Adrenal gland (tissue), 9 donors: ENCODE measurements at regions not wholly inside any gene's neighbourhood (a gene's known extent, or its start where the extent isn't known, plus 50 kb on each side); places are given as distances from the start of the nearest gene placed in this dataset.
"Not testable (repeated sequence)": the region's sequence is repeated elsewhere in the genome, so short reads cannot be mapped to it uniquely, and the experiment has no call there.

ENCODE experiments used
- DNase-seq, 7 donors: peaks; one replicate each; pipeline ENCODE4 v3.0.0-alpha.2; 2019 to 2020
- H3K27ac ChIP-seq, 5 donors: fragments of 200-600 bp; sonication (generic) in 4 of 5; 1 replicate in 3 of 5; 2 replicates in 2 of 5; pipeline versions ENCODE4 v1.5.1 to v1.8.0; 2016 to 2020; ENCODE audit warnings: mild to moderate bottlenecking in 1 of 5
- H3K27me3 ChIP-seq: fragments of 200-600 bp; 2 replicates; pipeline ENCODE4 v1.8.0; 2021
- H3K36me3 ChIP-seq, 2 donors: fragments of 200-600 bp; replicated peaks in 1 of 2; 1 replicate in 1 of 2; 2 replicates in 1 of 2; pipeline versions ENCODE4 v1.5.1 to v1.8.0; 2018 to 2022
- H3K4me1 ChIP-seq, 2 donors: fragments of 200-600 bp; replicated peaks in 1 of 2; 1 replicate in 1 of 2; 2 replicates in 1 of 2; pipeline versions ENCODE4 v1.5.1 to v1.8.0; 2018 to 2021
- H3K4me3 ChIP-seq, 4 donors: fragments of 200-600 bp; sonication (generic) in 3 of 4; one replicate each; pipeline ENCODE4 v1.5.1; 2016 to 2018
- H3K9me3 ChIP-seq, 3 donors: fragments of 200-600 bp; sonication (generic) in 1 of 3; replicated peaks in 1 of 3; 1 replicate in 2 of 3; 2 replicates in 1 of 3; pipeline versions ENCODE4 v1.5.1 to v1.8.0; 2016 to 2021
- CTCF ChIP-seq, 6 experiments: fragments of 450-650 bp in 4 of 6; fragments of 200-600 bp in 2 of 6; sonication (generic) in 1 of 6; IDR thresholded peaks; 1 replicate in 5 of 6; 2 replicates in 1 of 6; pipeline versions ENCODE4 v1.5.1 to v1.8.0; 2016 to 2021; ENCODE audit warnings: antibody characterized with exemption in 6 of 6, mild to moderate bottlenecking in 2 of 6, moderate library complexity in 1 of 6
- POLR2A ChIP-seq, 2 donors: fragments of 450-650 bp; IDR thresholded peaks; one replicate each; pipeline ENCODE4 v1.6.1; 2017; ENCODE audit warnings: antibody characterized with exemption in 2 of 2, mild to moderate bottlenecking in 2 of 2, moderate library complexity in 1 of 2
- WGBS, 4 donors: extraction: QIAGEN DNeasy Blood & Tissue Kit in 2 of 4; methylation state at CpG; one replicate each; pipeline versions ENCODE4 v1.1.5 to v1.1.7; 2013 to 2017; 5-methylcytosine and 5-hydroxymethylcytosine counted together
- intact Hi-C, 2 donors: fragments of 100-400 bp; cut with DNase I; formaldehyde crosslinking; loops; one replicate each; pipeline versions ENCODE4 v1.14.1 to v1.15.0; 2022 to 2023
- donor health status: healthy with polysubstance abuse.
- donor health status: Bipolar disorder and iron deficiency.
- donor health status: DM: yes; HTN: yes; CAD: no.
- donor health status: DM: no; HTN: no; CAD: no.
- donor health status: DM: no; HTN: no; CAD: no.

GRCh38 chr1:96465441-96465840 is 256.1 kb upstream of the PTBP2 start:
- DNase-seq, result no peak
- Histone ChIP-seq H3K4me3 (no peak overlapping the region), H3K27me3 (no peaks in the 10 kb centered on the region), H3K36me3 (no peaks in the 10 kb centered on the region), H3K4me1 (no peaks in the 10 kb centered on the region), H3K9me3 (no peaks in the 10 kb centered on the region), H3K27ac (no peak overlapping the region)
- intact Hi-C loops, result no loop called here
- WGBS, 4 donors, result 78 to 89% (median 82%) methylated on average over 8 of the region's 8 CpGs
- TF ChIP-seq CTCF (IDR thresholded peaks at IDR 0.05) (no peak), POLR2A (IDR thresholded peaks at IDR 0.05) (no peak)

- no peak for DNase-seq
- H3K9me3 ChIP-seq, result no peaks in the 10 kb centered on the region
- no peaks in the 10 kb centered on the region for H3K27me3 ChIP-seq
- intact Hi-C loops, result no loop called here
- no peak overlapping the region for H3K4me3 ChIP-seq
- TF ChIP-seq POLR2A (IDR thresholded peaks at IDR 0.05) (no peak), CTCF (IDR thresholded peaks at IDR 0.05) (no peak)
- 77 to 92% (median 83%) methylated on average over 1 of the region's 1 CpG for WGBS, 4 donors
- H3K4me1 ChIP-seq, result no peaks in the 10 kb centered on the region
- H3K36me3 ChIP-seq, result no peaks in the 10 kb centered on the region
- H3K27ac ChIP-seq, result no peak overlapping the region
These were observed 254.7 kb upstream of the PTBP2 start for GRCh38 chr1:96466842-96467241.

GRCh38 chr1:96469726-96470125 is 251.9 kb upstream of the PTBP2 start:
- WGBS, 4 donors, result 90 to 94% (median 94%) methylated on average over 2 to 18 of the region's 24 CpGs; no CpG with 5 or more reads in 1 of the 4 donors
- H3K9me3 ChIP-seq, DNase-seq, H3K36me3 ChIP-seq, H3K27me3 ChIP-seq, intact Hi-C loops, H3K4me1 ChIP-seq, H3K27ac ChIP-seq, H3K4me3 ChIP-seq: not testable (repeated sequence)

- no peak for DNase-seq
- Histone ChIP-seq H3K4me3 (no peak overlapping the region), H3K4me1 (no peaks in the 10 kb centered on the region), H3K27ac (no peak overlapping the region), H3K9me3 (no peaks in the 10 kb centered on the region), H3K36me3 (no peaks in the 10 kb centered on the region), H3K27me3 (no peaks in the 10 kb centered on the region)
- intact Hi-C loops, result no loop called here
- TF ChIP-seq CTCF (IDR thresholded peaks at IDR 0.05) (no peak), POLR2A (IDR thresholded peaks at IDR 0.05) (no peak)
These were observed 249.1 kb upstream of the PTBP2 start for GRCh38 chr1:96472471-96472870.

GRCh38 chr1:96473791-96474434 is 247.7 kb upstream of the PTBP2 start:
- H3K4me3 ChIP-seq, result no peak overlapping the region
- no peaks in the 10 kb centered on the region for H3K4me1 ChIP-seq
- no peak overlapping the region for H3K27ac ChIP-seq
- H3K36me3 ChIP-seq, result no peaks in the 10 kb centered on the region
- TF ChIP-seq POLR2A (IDR thresholded peaks at IDR 0.05), result no peak
- no peak for TF ChIP-seq CTCF (IDR thresholded peaks at IDR 0.05)
- intact Hi-C loops, result no loop called here
- no peaks in the 10 kb centered on the region for H3K27me3 ChIP-seq
- no peak for DNase-seq
- WGBS, 4 donors, result 65 to 81% (median 76%) methylated on average over 9 of the region's 9 CpGs
- H3K9me3 ChIP-seq, result no peaks in the 10 kb centered on the region
